Upper lobe of right lung (tissue), 1 donor: ENCODE measurements at regions not wholly inside any gene's neighbourhood (a gene's known extent, or its start where the extent isn't known, plus 50 kb on each side); places are given as distances from the start of the nearest gene placed in this dataset.
A peak's percentile ranks its signal among the peaks of the same experiment; 100 is the strongest.
"Not testable (repeated sequence)": the region's sequence is repeated elsewhere in the genome, so short reads cannot be mapped to it uniquely, and the experiment has no call there.

Experiments
- ATAC-seq: fragments of 200-7000 bp; cut with Tn5 transposase; one replicate; pipeline ENCODE4 v1.9.1; 2020; ENCODE audit warnings: mild to moderate bottlenecking, moderate library complexity
- DNase-seq: peaks from one replicate; pipeline ENCODE4 v3.0.0-alpha.2; 2020
- H3K27ac ChIP-seq: fragments of 200-600 bp; one replicate; pipeline ENCODE4 v1.8.0; 2022
- H3K27me3 ChIP-seq: fragments of 200-600 bp; one replicate; pipeline ENCODE4 v1.8.0; 2022; ENCODE audit warnings: mild to moderate bottlenecking
- H3K36me3 ChIP-seq: fragments of 200-600 bp; one replicate; pipeline ENCODE4 v1.8.0; 2022
- H3K4me1 ChIP-seq: fragments of 200-600 bp; one replicate; pipeline ENCODE4 v1.8.0; 2022
- H3K4me3 ChIP-seq: fragments of 200-600 bp; one replicate; pipeline ENCODE4 v1.8.0; 2022; ENCODE audit warnings: mild to moderate bottlenecking
- H3K9me3 ChIP-seq: fragments of 200-600 bp; one replicate; pipeline ENCODE4 v1.8.0; 2022
- CTCF ChIP-seq: fragments of 200-600 bp; IDR thresholded peaks from one replicate; pipeline ENCODE4 v1.8.0; 2022; ENCODE audit warnings: antibody characterized with exemption
- intact Hi-C: fragments of 100-400 bp; cut with DNase I; formaldehyde crosslinking; loops from one replicate; pipeline ENCODE4 v1.11.0; 2022
- donor health status: DM: no; HTN: yes; CAD: no; lungs with severe emphysema.

DNA sequence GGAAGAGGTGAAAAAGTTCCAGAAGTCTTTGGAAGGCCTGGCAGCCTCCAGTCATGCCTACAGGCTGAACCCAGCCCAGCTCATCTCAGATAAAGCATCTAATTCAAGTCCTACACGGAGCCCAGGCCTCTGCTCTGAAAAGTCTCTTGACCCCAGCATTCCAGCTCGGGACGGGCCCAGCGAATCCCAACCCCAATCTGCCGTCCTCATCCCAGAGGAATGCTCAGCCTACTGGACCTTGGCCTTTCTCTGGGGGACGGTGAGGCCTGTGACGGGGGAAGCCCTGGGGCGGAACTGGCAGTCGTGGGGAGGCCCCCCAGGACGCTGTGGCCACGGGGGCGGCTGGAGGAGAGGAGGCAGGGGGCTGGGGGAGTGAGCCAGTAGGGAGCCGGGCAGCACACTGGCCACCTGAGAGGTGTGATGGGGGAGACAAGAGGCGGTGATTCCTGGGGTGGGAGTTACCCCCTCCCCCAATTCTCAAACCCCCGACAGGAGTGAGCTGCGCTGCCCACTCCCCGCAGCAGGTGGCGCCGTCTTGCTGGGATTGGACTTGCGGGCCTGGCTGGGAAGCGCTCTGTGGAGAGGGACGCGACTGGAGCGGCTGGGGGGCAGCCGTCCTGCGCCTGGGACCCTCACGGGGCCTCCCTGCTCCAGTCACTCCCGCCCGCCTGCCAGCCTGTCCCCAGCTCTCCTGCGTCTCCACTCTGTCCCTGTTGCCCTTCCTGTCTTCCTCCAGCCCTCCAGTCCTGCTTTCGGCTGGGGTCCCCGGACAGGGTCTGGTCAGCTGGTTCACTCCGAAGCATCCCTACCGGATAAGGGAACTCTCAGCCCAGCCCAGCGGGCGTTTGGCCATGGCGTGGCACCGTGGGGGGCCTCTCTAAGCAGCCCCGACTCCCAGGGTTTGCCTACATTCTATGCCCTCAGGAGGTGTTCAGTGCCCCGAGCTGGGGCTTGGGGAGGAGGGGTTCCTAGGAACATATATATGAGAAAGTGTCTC is 182.6 kb upstream of the HAAO start:
- DNase-seq: peak; percentile 85

GRCh38 chr2:42974169-42974720 is 181.9 kb upstream of the HAAO start:
- Histone ChIP-seq H3K9me3 (no peaks in the 10 kb centered on the region), H3K4me3 (no peak overlapping the region), H3K36me3 (no peaks in the 10 kb centered on the region), H3K4me1 (peaks cover 15% of the 10 kb centered on the region), H3K27ac (peak overlapping the region; percentile 65), H3K27me3 (no peaks in the 10 kb centered on the region)
- peak; percentile 27 for DNase-seq
- intact Hi-C loops: loop anchor here (10.0 kb wide), 2 partner anchors 251 to 511 kb away; partner anchors contain the start of gene ZFP36L2
- no peak for ATAC-seq
- TF ChIP-seq CTCF: no peak

More for the DNA sequence above, 182.6 kb upstream of the HAAO start:
- intact Hi-C loops: loop anchor here (10.0 kb wide), 2 partner anchors 250 to 510 kb away; partner anchors contain the start of gene ZFP36L2
- peak; percentile 83 for TF ChIP-seq CTCF
- no peaks in the 10 kb centered on the region for H3K27me3 ChIP-seq
- H3K36me3 ChIP-seq: no peaks in the 10 kb centered on the region
- no peaks in the 10 kb centered on the region for H3K9me3 ChIP-seq
- peak; percentile 88 for ATAC-seq
- peak overlapping the region; percentile 65 for H3K27ac ChIP-seq
- peaks cover 15% of the 10 kb centered on the region for H3K4me1 ChIP-seq
- H3K4me3 ChIP-seq: peak overlapping the region; percentile 32

- DNase-seq: peak; percentile 44
- intact Hi-C loops: loop anchor here (10.0 kb wide), 2 partner anchors 251 to 511 kb away; partner anchors contain the start of gene ZFP36L2
- H3K4me1 ChIP-seq: peaks cover 15% of the 10 kb centered on the region
- no peaks in the 10 kb centered on the region for H3K36me3 ChIP-seq
- no peak overlapping the region for H3K4me3 ChIP-seq
- no peak overlapping the region for H3K27ac ChIP-seq
- no peak for ATAC-seq
- H3K9me3 ChIP-seq: no peaks in the 10 kb centered on the region
- no peak for TF ChIP-seq CTCF
- no peaks in the 10 kb centered on the region for H3K27me3 ChIP-seq
Measured at GRCh38 chr2:42973726-42974125, 181.3 kb upstream of the HAAO start.

DNA sequence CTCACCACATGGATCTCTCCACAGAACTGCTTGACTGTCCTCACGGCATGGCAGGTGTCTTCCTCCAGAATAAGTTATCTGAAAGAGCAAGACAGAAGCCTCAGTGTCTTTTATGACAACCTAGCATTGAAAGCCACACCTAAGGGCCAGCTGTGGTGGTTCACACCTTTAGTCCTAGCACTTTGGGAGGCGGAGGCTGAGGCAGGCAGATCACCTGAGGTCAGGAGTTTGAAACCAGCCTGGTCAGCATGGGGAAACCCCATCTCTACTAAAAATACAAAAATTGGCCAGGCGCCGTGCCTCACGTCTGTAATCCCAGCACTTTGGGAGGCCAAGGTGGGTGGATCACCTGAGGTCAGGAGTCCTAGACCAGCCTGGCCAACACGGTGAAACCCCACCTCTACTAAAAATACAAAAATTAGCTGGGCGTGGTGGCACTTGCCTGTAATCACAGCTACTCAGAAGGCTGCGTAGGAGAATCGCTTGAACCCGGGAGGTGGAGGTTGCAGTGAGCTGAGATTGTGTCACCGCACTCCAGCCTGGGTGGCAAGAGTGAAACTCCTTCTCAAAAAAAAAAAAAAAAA is 180.6 kb upstream of the HAAO start:
- intact Hi-C loops: loop anchor here (10.0 kb wide), 2 partner anchors 252 to 512 kb away; partner anchors contain the start of gene ZFP36L2
- H3K27me3 ChIP-seq, H3K9me3 ChIP-seq, H3K27ac ChIP-seq, ATAC-seq, H3K36me3 ChIP-seq, H3K4me3 ChIP-seq: not testable (repeated sequence)
- H3K4me1 ChIP-seq: peaks cover 15% of the 10 kb centered on the region
- peak; percentile 27 for DNase-seq

DNA sequence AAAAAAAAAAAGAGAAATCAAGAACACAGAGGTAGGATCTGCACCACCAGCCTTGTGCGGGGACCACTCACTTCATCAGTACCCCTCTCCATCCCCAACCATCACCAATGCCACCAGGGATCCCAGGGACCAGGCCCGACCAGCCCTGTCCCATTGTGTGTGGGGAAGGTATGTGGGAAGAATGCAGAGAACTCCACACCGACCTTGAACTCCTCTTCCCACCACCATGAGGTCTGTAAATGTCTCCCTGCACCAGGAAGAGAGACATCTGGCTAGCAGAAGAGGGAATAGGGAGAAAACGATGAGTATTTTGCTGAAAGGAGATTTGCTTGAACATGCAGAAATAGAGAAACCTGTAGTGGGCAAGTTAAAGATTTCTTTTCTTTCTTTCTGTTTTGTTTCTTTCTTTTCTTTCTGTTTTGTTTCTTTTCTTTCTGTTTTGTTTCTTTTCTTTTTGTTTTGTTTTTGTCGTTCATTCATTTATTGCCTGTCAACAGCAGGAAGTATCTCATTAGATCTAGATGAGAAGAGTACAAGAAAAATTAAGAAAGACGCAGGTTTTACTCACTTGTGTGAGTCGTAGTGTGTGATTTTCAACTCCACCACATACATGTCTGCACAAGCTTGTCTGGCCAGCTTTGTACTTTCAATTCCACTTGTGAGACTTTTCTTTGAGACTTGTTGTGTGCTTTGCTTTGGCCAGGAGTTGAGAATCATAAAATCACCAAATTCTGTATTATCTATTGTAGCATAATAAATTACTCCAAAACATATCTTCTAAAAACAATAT is 179.8 kb upstream of the HAAO start:
- no peak overlapping the region for H3K27ac ChIP-seq
- peaks cover 15% of the 10 kb centered on the region for H3K4me1 ChIP-seq
- H3K36me3 ChIP-seq: no peaks in the 10 kb centered on the region
- ATAC-seq: no peak
- H3K27me3 ChIP-seq: no peaks in the 10 kb centered on the region
- TF ChIP-seq CTCF: no peak
- DNase-seq: peak; percentile 32
- H3K4me3 ChIP-seq: no peak overlapping the region
- intact Hi-C loops: loop anchor here (10.0 kb wide), 2 partner anchors 253 to 513 kb away; partner anchors contain the start of gene ZFP36L2
- no peaks in the 10 kb centered on the region for H3K9me3 ChIP-seq
